ENCODE measurements at regions not wholly inside any gene's neighbourhood (a gene's known extent, or its start where the extent isn't known, plus 50 kb on each side); places are given as distances from the start of the nearest gene placed in this dataset.

- TF ChIP-seq POLR2A (IDR thresholded peaks at IDR 0.05) (no peak), POLR2AphosphoS5 (IDR thresholded peaks at IDR 0.05) (no peak), CTCF (IDR thresholded peaks at IDR 0.05) (no peak)
Measured at GRCh38 chr9:79073201-79073600, 498.6 kb upstream of the TLE4 start.

Data from breast epithelium (tissue), 3 donors.